GM21723 (cell line): ENCODE measurements at regions not wholly inside any gene's neighbourhood (a gene's known extent, or its start where the extent isn't known, plus 50 kb on each side); places are given as distances from the start of the nearest gene placed in this dataset.

Experiments
- ATAC-seq: cut with Tn5 transposase; IDR thresholded peaks from one replicate; pipeline ENCODE4 v1.9.1; 2021; ENCODE audit warnings: mild to moderate bottlenecking, moderate library complexity; ENCODE audit not compliant: unreplicated experiment

DNA sequence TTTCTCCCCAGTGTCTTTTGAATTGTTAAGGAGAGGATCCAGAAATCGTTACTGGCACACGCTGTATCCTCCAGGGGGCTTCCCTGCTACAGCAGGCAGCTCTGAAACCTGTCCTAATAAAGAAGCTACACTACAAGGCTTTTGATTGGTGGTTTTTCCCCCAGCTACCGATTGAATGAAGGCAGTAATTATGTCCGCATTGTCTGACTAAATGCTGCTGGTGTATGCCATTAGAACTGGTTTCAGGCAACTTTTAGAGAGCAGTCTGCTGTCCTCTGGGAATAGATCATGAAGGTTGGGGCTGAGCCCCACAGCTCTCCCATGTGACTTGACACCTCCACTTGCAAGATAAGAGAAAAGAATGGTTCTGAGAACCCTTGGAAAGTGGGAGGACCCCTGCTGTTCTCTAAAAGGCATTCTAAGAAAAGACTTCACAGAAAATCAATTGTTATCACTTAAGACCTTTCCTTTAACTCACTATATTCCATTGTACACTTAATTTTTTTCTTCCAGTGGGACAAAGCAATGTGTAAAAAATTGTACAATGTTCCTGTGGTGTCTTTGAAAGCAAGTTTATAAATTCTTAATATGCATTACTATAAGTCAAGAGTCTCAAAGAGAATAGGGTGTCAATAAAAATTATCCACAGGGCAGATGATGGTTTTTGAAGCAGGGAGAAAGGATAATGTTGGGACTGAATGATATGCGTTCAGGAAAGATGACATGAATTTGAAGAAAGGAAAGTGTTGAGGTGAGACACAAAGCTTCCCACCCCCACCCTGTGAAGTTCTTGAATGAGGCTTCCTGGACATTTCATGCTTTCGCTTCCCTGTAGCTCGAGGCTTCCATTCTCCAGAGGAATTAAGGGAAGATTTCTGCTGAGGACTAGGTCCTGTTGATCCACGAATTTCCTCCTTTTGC lies 53.0 kb upstream of the DAZL start:
- ATAC-seq: no peak

DNA sequence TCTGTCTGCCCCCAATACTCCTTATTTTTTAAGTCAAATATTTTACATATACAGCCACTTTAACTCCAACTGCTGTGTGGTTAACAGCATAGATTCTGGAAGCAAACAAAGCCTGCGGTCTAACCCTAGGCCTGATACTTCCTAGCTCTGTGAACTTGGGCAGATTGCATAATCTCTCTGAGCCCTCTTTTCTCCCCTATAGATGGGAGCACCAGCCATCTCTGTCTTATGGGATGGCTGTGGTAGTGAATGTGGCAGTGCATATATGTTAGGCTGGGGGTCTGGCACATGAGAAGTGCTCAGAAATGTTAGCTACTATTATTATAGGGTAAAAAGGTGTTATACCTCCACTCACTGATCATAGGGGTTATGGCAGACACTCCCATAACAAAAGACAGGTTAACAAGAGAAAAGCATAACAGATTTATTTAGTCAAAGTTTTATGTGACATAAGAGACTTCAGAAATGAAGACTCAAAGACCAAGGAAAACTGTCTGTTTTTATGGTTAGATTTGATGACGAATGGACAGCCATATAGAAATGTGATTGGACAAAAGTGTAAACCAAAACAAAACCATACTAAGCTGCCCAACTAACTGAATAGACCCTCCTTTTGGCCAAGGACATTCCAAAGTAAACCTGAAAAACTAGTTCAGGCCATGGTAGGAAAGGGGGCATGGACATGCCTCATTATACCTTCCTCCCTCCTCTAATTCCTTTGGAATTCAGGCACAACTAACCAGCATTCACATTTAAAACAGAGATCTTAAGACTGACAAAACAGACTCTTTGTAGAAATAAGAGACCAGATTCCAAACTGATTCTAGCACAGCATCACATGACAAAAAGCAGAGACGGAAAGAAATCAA lies 53.9 kb upstream of the DAZL start:
- ATAC-seq: no peak

DNA sequence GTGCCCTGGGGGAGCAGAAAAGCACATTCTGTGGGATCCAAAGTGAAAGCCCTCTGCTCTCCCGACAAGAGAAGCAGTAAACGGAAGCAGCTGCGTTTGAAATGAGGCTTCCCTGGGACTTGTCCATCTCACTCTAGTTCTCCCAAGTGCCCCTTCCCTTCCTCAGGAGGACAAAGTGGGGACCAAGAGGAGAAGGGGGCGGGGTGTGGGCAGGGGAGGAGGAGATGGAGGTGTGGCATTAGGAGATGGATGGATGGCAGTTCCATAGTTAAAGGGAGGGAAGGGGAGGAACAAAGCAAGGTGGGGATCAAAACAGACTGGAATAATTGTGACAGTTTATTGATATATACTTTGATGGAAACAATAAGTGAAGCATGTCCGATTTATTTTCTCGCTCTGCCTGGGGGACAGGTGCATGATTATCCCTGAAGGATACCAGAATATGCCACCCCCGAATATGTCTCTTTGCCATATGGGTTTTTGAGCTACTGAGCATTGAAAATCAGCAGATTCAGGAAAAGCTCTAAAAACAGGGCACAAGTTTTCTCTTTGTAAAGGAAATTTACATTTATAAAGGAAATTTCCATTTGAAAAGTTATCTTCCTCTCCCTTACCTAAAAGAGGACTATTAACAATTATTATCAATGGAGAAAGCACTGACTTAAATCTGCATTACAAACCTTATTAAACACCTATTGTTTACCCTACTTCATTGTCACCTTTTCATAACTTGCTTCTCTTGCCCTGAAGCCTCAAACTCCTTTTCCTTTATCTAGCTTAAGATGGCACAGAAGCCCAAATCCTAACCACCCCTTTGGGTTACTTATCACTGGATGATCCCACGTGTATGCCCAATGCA lies 58.9 kb upstream of the DAZL start:
- no peak for ATAC-seq

DNA sequence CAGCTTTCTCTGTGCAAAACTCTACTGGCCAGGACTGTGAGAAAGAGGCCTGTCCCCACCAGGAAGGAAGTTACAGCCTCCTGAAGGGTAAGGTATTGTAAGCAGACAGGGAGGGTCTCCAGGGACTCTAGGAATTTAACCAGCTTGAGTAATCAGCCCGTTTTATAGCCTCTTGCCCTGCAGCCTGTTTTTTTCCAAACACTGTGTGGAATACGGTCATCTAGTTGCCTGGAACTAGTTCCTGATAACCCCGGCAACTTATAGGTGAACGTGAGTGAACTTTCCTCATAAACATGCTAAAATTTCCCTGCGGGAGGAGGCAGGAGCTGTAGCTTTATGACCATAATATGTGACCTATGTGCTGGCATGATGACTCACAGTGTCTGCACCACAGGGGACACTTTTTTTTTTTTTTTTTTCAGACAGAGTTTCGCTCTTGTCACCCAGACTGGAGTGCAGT lies 60.1 kb upstream of the DAZL start:
- ATAC-seq: no peak

DNA sequence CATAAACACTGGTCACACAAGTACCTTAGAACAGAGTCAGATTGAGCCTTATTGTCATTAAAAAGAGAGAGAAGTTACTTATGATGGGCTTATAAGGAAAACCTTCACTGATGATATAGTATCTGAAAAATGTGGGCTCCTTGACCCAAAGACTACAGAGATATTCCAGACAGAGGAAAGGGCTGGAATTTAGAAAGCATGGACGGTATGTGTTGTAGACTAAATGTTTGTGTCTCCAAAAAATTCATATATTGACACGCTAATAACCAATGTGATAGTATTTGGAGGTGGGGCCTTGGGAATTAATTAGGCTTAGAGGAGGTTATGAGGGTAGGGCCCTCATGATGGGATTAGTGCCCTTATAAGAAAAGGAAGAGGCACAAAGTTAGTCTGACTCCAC lies 61.0 kb upstream of the DAZL start:
- no peak for ATAC-seq

DNA sequence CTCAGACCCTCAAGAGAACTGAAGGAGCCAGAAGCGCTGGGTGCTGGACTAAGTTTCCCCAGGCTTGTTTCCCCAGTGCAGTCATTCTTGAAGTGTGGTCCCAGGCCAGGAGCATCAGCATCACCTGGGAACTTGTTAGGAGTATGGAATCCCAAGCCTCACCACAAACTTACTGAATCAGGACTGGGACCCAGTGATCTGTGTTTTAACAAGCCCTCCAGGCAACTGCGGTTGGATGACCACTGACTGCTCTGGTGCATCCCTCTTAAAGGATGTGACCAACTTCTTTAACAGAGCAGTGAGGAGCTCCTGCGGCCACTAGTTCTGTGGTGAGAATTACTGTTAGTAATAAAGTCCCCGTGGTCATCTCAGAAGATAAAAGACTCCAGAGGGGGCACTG lies 62.4 kb upstream of the DAZL start:
- no peak for ATAC-seq

DNA sequence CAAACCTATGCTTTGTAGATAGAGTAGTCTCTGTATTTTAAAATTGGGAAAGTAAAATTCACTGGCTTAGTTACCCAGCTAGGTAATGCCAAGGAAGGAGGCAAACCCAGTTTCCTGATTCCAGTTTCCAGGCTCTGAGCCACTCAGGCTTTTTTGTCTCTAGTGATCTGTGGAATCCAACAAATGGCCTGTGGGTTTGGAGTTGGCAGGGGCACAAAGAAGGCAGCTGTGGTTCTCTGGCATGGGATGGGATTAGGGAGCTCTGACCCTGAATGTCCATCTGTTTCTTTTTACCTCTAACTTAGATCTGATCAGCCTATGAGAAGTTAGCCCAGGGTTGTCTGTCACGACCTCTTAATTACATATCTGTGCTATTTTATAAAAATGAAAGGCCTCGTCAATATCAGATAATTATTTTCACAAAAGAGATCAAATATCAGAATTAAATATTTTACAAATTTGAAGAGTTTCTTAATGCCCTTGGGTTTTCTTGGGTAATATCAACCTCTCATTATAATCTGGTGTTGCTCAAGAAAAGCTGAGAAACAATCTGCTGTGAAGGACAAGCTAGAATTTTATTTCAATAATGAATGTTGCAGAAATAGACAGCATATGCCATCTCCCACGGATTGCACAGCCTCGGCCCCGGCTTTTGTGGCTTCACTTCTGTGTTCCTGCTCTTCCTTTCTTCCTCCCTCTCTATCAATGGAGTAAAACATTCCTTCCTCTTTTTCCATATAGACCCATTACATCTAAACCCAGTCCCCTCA lies 63.7 kb upstream of the DAZL start:
- ATAC-seq: no peak

DNA sequence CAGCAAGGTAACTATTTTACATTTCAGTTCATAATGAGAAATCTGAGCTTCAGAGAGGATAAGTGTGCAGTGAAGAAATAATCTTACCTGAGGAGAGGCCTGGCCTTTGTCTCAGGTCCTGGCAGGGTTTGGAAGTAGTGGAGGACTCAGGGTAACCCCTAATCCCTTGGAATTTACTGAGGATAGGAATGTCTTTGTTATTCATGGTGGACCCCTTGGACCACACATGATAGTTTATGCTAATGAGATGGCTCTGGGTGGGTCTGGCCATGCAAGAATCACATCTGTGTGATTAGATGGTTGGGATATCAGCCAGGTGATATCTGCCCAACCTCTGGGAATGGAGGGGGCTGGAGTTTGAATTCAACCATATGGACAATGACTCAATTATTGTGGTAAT lies 65.0 kb upstream of the DAZL start:
- no peak for ATAC-seq

DNA sequence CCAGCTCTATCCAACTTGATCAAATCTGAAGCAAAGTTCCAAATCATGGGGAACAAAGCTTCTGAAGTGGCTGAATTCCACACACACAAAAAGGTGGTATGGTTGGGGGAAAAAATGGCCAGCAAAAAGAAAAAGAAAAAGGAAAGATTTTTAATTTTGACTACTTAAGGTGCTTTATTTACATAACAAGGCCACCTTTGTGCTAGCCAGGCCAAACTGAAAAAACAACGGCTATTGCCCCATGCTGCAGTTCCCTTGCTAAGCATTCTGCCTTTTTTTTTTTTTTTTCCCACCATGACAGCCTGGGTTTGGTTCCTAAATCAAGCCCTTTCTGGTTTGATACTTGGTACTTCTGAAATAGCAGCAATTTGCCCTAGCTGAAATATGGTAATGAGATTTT lies 66.5 kb upstream of the DAZL start:
- no peak for ATAC-seq

DNA sequence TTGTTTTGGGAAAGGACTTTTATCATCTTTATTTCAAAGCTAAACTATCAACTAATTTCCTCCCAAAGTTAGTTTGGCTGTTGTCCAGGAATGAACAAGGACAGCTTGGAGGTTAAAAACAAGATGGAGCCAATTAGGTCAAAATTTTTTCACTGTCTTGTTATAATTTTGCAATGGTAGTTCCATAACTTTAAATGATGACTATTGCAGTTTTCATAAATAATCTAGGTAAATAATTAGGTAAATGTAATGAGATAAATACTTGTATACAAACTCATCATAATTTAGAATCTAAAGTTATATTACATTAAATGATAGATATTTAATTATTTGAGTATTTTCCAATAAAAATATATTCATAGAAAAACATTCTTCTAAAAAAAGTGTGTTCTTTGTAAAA lies 68.3 kb upstream of the DAZL start:
- no peak for ATAC-seq

DNA sequence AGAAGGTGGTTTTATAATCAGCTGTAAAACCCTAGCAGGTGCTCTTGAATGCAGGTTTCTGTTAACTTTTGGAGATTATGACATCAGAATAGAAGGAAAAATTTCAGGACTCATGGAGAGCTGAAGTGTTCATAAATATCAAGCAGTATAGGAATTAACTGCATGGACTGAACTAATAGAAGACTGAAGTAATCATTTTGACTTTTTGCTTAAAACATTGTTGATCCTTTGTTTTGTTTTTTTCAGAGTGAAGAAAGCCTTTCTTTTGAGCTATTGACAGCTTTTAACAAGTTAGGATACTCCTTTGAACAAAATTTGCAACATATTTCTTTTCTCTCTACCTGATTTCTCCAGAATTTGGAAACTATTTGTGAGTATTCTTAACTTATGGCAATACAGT lies 70.6 kb upstream of the DAZL start:
- no peak for ATAC-seq

DNA sequence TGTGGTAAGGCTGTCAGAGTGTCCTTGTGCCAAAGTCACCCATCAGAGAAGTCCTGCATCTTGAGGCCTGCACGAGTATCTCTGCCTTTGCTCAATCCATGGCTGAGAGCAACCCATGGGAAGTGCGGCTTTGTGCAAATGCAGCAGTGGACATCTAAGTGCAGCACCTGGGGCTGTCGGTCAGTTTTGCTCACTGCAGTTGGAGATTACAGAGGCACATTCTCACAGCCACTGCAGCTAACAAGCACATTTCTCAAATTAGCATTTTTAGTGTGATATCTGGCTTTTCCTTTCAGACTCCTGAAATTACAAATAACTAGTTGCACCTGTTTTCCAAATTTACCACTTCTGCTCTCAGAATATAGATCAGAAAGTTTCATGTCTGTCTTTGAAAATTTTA lies 81.5 kb upstream of the DAZL start:
- ATAC-seq: no peak

DNA sequence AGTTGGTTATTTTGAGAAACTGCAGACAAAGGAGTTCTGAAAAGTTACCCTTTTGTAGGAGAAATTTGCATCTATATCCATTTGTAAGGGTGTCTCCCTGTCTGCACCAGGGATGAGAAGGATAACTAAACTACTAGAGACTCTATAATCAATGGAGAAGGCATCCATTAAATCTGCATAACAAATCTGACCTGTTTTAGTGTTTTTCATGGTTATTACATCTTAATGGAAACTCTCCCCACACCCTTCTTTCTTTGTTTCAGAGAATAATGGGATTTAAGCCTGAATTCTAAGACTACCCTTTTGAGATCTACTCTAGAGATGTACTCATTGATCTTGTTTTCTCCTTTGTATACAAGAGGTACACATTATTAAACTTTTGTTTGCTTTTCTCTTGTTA lies 82.0 kb upstream of the DAZL start:
- ATAC-seq: no peak

DNA sequence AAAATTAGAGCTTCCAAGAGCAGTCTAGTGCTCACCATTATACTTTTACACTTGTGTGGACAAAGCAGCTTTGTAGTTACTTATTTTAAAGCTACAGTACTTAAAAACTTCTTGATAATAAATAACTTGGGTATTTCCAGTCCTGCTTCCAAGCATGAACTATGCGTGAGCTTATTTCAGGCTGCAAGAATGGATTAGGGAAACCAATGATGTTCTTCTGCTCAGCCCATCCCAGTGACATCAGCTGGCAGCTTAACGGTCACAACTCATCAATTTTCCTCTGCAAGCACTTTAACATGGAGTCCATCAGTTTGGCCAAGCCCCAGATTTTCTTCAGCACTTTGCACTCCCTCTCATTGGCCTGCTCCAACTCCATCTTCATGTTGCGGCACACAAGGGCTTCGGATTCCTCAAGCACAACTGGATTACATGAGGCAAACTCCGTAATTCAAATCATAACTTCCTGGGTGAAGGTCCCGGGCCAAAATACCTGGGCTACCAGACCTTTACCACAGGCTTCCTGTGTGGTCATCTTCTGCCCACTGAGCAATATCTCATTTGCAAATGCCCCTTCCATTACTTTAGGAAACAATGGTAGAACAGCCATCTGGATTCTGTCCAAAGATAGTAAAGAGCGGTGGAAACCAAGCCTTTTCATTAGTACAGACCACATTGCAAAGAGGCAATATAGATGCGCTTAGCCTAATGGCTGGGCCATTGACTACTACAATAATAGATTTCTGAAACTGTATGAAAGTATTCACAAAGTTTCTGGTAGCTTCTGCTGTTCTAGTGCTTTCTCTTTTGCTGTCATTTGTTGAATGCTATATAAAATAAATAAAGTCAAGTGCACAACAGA lies 87.5 kb upstream of the DAZL start:
- no peak for ATAC-seq

DNA sequence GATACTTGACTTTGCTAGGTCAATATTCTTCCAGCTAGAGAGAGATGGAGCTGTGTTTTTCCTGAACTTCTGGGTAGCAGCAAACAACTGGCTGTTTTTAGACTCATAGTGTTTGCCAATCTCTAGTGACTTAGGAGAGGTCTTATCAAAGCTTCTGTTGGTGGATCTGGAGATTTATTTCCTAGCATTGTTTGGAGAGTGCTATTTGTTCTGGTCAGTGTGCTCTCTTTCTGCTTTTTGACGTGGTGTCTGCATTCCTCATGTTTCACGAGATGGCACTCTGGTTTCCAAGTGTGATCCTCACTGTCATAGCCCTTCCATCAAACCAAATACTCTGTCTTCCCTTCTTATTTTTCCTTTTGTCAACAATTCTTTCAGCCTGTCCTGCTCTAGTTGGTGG lies 88.6 kb upstream of the DAZL start:
- ATAC-seq: no peak

DNA sequence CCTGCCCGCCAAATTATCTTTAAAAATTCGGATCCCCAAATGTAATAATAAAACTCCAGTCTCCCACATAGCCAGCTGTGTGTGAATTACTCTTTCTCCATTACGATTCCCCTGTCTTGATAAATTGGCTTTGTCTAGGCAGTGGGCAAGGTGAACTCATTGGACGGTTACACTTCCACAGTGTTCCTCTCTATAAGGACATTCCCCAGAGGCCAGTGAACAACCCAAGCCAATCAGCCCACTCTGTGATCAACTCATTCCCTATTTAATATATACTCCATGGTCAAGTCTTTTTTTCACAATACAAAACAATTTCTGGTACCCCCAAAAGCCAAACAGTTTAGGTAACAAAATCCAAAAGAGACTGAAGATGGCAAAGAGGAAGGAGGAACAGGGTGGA lies 90.5 kb upstream of the DAZL start:
- no peak for ATAC-seq

DNA sequence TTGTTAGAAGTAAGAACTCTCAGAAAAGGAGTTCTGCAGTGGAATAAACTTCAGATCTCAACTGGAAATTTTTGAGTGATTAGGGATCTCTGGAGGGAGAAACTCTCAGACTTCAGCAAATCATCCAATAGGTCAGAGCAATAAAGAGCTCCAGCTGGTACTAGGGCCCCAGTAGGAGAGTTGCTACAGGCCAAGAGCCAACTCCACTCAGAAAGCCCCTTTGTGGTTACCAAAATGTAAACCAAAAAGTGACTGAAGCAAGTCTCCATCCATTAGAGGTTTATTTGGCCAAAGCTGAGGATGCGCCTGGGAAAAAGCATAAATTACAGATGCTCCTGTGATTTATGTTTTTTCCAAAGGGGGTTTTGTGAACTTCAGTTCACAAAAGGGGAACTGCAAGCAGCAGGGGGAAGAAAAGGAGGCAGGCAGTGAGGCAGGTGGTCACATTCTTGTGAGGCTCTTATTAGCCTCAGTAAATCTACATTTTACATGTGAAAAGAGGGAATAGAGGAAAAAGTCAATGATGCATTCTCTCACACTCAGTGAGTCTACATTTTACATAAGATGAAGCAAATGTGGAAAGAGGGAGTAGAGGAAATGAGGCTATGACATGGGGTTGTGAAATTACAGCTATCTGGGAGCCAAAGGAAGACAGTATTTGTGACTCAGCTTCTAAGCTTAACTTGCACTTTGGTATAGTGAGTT lies 92.4 kb upstream of the DAZL start:
- no peak for ATAC-seq

DNA sequence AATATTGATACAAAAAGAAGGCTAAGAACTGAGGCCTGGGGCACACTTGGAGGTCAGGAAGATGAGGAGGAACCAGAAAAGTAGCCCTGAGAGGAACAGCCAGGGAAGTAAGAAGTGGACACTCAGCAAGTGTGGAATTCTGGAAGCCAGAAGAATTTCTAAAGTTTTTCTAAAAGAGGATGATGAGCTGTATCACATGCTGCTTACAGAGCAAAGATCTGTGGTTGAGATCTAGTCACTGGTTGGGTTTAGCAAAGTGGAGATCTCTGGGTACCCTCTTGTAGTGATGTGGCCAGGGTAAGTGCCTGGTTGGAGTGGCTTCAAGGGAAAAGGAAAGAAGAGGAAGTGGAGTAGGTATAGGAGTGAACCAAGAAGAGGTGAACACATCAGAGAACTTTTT lies 95.4 kb upstream of the DAZL start:
- ATAC-seq: no peak

DNA sequence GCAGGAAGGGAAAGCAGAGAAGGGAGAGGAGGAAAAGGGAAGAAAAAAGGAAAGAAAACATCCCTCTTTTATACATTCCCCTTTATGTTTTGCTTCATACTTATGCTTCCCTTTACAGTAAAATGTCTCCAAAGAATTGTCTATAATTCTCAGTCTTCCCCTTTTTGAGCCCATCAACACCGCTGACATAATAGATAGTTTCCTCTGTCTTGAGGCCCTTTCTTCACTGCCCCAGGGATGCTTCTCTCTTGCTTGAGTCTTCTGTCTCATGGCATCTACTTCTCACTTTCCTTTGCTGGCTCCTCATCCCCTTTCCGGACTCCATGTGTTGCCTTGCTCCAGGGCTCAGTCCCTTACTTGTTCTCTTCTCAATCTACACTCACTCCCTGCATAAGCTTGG lies 99.7 kb upstream of the DAZL start:
- no peak for ATAC-seq
